ENCODE measurements at regions not wholly inside any gene's neighbourhood (a gene's known extent, or its start where the extent isn't known, plus 50 kb on each side); places are given as distances from the start of the nearest gene placed in this dataset.

- H3K27ac ChIP-seq, result no peak overlapping the region
- no peak for TF ChIP-seq ZFX (IDR thresholded peaks at IDR 0.05; ENCODE audit: borderline replicate concordance)
- TF ChIP-seq CTCF (IDR thresholded peaks at IDR 0.05), result no peak
These were observed 287.8 kb downstream of the RPS24 start for GRCh38 chr10:78321500-78321899.

- no peak for TF ChIP-seq ZFX (IDR thresholded peaks at IDR 0.05; ENCODE audit: borderline replicate concordance)
- H3K27ac ChIP-seq, result no peak overlapping the region
These were observed 292.7 kb downstream of the RPS24 start for GRCh38 chr10:78326372-78326771.

GRCh38 chr10:78327778-78328591, 294.3 kb downstream of the RPS24 start:
- no peak overlapping the region for H3K27ac ChIP-seq

GRCh38 chr10:78328592-78329404, 295.1 kb downstream of the RPS24 start:
- no peak overlapping the region for H3K27ac ChIP-seq
- TF ChIP-seq CTCF (IDR thresholded peaks at IDR 0.05) (no peak), ZFX (IDR thresholded peaks at IDR 0.05; ENCODE audit: borderline replicate concordance) (no peak)

More at GRCh38 chr10:78327778-78328591, 294.3 kb downstream of the RPS24 start:
- no peak for TF ChIP-seq ZFX (IDR thresholded peaks at IDR 0.05; ENCODE audit: borderline replicate concordance)
- TF ChIP-seq CTCF (IDR thresholded peaks at IDR 0.05), result no peak

- no peak overlapping the region for H3K27ac ChIP-seq
- no peak for TF ChIP-seq CTCF (IDR thresholded peaks at IDR 0.05)
- TF ChIP-seq ZFX (IDR thresholded peaks at IDR 0.05; ENCODE audit: borderline replicate concordance), result no peak
These were observed 297.2 kb downstream of the RPS24 start for GRCh38 chr10:78330884-78331283.

- TF ChIP-seq CTCF (IDR thresholded peaks at IDR 0.05) (no peak), ZFX (IDR thresholded peaks at IDR 0.05; ENCODE audit: borderline replicate concordance) (no peak)
- no peak overlapping the region for H3K27ac ChIP-seq
These were observed 297.8 kb downstream of the RPS24 start for GRCh38 chr10:78331391-78331922.

- no peak overlapping the region for H3K27ac ChIP-seq
- TF ChIP-seq ZFX (IDR thresholded peaks at IDR 0.05; ENCODE audit: borderline replicate concordance) (no peak), CTCF (IDR thresholded peaks at IDR 0.05) (no peak)
These were observed 298.3 kb downstream of the RPS24 start for GRCh38 chr10:78332012-78332411.

Data from 22Rv1 (cell line).